ENCODE measurements at regions not wholly inside any gene's neighbourhood (a gene's known extent, or its start where the extent isn't known, plus 50 kb on each side); places are given as distances from the start of the nearest gene placed in this dataset.

DNA sequence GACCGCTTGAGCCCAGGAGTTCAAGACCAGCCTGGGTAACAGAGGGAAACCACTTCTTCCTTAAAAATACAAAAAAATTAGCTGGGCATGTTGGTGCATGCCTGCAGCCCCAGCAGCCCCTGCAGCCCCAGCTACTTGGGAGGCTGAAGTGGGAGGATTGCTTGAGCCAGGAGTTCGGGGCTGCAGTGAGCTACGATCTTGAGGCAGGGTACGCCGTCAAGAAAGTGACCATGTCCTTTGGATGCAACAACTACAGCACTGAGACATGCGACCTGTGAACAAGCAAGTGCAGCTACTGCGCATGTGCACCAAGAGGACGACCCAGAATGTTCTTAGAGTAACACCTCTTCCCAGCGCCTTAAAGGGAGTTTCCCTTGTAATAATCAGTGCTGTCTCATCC is 66.6 kb upstream of the ZNF479 start:
- DNase-seq: no peak
- POLR2A ChIA-PET: no interaction called here
- Histone ChIP-seq H3K36me3 (replicated peaks in 1 of 2; ENCODE audit: control insufficient read depth in 1 of 2, insufficient read depth in 2 of 2, low read length in 1 of 2) (no peaks in the 10 kb centered on the region), H3K9me2 (no peaks in the 10 kb centered on the region), H4K20me1 (ENCODE audit: insufficient read depth) (no peaks in the 10 kb centered on the region), H3K9me3 (no peaks in the 10 kb centered on the region), H3K79me2 (ENCODE audit: insufficient read depth) (no peaks in the 10 kb centered on the region), H3F3A (replicated peaks; ENCODE audit: insufficient read depth) (no peaks in the 10 kb centered on the region), H3K4me2 (no peak overlapping the region), H3K4me3 (ENCODE audit: low read depth in 2 of 2, low read length in 1 of 2) (no peak overlapping the region), H3K4me1 (ENCODE audit: control insufficient read depth in 1 of 2, insufficient read depth in 2 of 2, low read depth in 1 of 2, low read length in 1 of 2) (no peaks in the 10 kb centered on the region), H3K27me3 (ENCODE audit: insufficient read depth) (no peaks in the 10 kb centered on the region), H3K9ac (no peak overlapping the region), H2AFZ (ENCODE audit: low read depth) (no peak overlapping the region), H3K27ac (ENCODE audit: low read depth in 2 of 2, low read length in 1 of 2) (no peak overlapping the region)
- no peak for TF ChIP-seq CHD2 (IDR thresholded peaks at IDR 0.05; ENCODE audit: low read length, partially characterized antibody)
- no peak for TF ChIP-seq POLR2AphosphoS5 (IDR thresholded peaks at IDR 0.05; ENCODE audit: low read depth, low read length)
- TF ChIP-seq MEF2A (IDR thresholded peaks at IDR 0.05; ENCODE audit: borderline replicate concordance, low read depth): no peak
- TF ChIP-seq TEAD4 (IDR thresholded peaks at IDR 0.05; ENCODE audit: borderline replicate concordance, insufficient read depth): no peak
- no peak for TF ChIP-seq ELF1 (IDR thresholded peaks at IDR 0.05)
- TF ChIP-seq FOXJ3 (CRISPR knock-in tag; IDR thresholded peaks at IDR 0.05): no peak
- no peak for TF ChIP-seq NRF1 (IDR thresholded peaks at IDR 0.05; ENCODE audit: low read depth, low read length)
- whole genome bisulfite sequencing (ENCODE audit: low lambda C conversion rate): 37% methylated on average over 7 of the region's 9 CpGs
- CTCF ChIA-PET: no interaction called here

DNA sequence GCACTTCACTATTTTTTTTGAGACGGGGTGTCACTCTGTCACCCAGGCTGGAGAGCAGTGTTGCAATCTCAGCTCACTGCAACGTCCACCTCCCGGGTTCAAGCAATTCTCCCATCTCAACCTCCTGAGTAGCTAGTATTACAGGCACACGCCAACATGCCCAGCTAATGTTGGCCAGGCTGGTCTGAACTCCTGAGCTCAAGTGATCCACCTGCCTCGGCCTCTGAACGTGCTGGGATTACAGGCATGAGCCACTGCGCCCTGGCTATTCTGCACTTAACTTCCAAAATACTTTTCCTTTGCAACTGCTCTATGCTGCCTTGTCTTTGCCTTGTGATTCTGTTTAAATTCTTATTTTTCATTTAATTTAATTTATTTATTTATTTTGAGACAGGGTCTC is 67.0 kb upstream of the ZNF479 start:
- WGBS (ENCODE audit: low lambda C conversion rate): 22% methylated on average over 7 of the region's 7 CpGs
- DNase-seq: no peak
- H2AFZ ChIP-seq (ENCODE audit: low read depth): no peak overlapping the region

More for the DNA sequence above, 67.0 kb upstream of the ZNF479 start:
- no peaks in the 10 kb centered on the region for H3K4me1 ChIP-seq (ENCODE audit: control insufficient read depth in 1 of 2, insufficient read depth in 2 of 2, low read depth in 1 of 2, low read length in 1 of 2)
- no peaks in the 10 kb centered on the region for H3K27me3 ChIP-seq (ENCODE audit: insufficient read depth)
- H3K9me3 ChIP-seq: no peaks in the 10 kb centered on the region
- CTCF ChIA-PET: no interaction called here
- no peaks in the 10 kb centered on the region for H4K20me1 ChIP-seq (ENCODE audit: insufficient read depth)
- H3K27ac ChIP-seq (ENCODE audit: low read depth in 2 of 2, low read length in 1 of 2): no peak overlapping the region
- H3K4me2 ChIP-seq: no peak overlapping the region
- no peak overlapping the region for H3K4me3 ChIP-seq (ENCODE audit: low read depth in 2 of 2, low read length in 1 of 2)
- no peaks in the 10 kb centered on the region for H3K9me2 ChIP-seq
- H3F3A ChIP-seq (replicated peaks; ENCODE audit: insufficient read depth): no peaks in the 10 kb centered on the region
- no peaks in the 10 kb centered on the region for H3K36me3 ChIP-seq (replicated peaks in 1 of 2; ENCODE audit: control insufficient read depth in 1 of 2, insufficient read depth in 2 of 2, low read length in 1 of 2)
- H3K79me2 ChIP-seq (ENCODE audit: insufficient read depth): no peaks in the 10 kb centered on the region
- POLR2A ChIA-PET: no interaction called here
- no peak overlapping the region for H3K9ac ChIP-seq
- TF ChIP-seq, protein P1, sequence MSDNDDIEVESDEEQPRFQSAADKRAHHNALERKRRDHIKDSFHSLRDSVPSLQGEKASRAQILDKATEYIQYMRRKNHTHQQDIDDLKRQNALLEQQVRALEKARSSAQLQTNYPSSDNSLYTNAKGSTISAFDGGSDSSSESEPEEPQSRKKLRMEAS (IDR thresholded peaks at IDR 0.05; ENCODE audit: low read depth): no peak
- TF ChIP-seq, protein P2, sequence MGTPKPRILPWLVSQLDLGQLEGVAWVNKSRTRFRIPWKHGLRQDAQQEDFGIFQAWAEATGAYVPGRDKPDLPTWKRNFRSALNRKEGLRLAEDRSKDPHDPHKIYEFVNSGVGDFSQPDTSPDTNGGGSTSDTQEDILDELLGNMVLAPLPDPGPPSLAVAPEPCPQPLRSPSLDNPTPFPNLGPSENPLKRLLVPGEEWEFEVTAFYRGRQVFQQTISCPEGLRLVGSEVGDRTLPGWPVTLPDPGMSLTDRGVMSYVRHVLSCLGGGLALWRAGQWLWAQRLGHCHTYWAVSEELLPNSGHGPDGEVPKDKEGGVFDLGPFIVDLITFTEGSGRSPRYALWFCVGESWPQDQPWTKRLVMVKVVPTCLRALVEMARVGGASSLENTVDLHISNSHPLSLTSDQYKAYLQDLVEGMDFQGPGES (IDR thresholded peaks at IDR 0.05; ENCODE audit: low read depth, low read length): no peak
- TF ChIP-seq, protein P3, sequence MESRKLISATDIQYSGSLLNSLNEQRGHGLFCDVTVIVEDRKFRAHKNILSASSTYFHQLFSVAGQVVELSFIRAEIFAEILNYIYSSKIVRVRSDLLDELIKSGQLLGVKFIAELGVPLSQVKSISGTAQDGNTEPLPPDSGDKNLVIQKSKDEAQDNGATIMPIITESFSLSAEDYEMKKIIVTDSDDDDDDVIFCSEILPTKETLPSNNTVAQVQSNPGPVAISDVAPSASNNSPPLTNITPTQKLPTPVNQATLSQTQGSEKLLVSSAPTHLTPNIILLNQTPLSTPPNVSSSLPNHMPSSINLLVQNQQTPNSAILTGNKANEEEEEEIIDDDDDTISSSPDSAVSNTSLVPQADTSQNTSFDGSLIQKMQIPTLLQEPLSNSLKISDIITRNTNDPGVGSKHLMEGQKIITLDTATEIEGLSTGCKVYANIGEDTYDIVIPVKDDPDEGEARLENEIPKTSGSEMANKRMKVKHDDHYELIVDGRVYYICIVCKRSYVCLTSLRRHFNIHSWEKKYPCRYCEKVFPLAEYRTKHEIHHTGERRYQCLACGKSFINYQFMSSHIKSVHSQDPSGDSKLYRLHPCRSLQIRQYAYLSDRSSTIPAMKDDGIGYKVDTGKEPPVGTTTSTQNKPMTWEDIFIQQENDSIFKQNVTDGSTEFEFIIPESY (IDR thresholded peaks at IDR 0.05; ENCODE audit: borderline replicate concordance, low read depth): no peak
- TF ChIP-seq SIN3A (IDR thresholded peaks at IDR 0.05; ENCODE audit: borderline replicate concordance, low read depth, low read length) (no peak), RXRA (IDR thresholded peaks at IDR 0.05; ENCODE audit: borderline replicate concordance, low read depth) (no peak), RAD21 (IDR thresholded peaks at IDR 0.05; ENCODE audit: low read length) (no peak), FOSL2 (IDR thresholded peaks at IDR 0.05; ENCODE audit: borderline replicate concordance, low read depth) (no peak), MXI1 (IDR thresholded peaks at IDR 0.05; ENCODE audit: low read depth, low read length) (no peak)
- TF ChIP-seq, protein P4, sequence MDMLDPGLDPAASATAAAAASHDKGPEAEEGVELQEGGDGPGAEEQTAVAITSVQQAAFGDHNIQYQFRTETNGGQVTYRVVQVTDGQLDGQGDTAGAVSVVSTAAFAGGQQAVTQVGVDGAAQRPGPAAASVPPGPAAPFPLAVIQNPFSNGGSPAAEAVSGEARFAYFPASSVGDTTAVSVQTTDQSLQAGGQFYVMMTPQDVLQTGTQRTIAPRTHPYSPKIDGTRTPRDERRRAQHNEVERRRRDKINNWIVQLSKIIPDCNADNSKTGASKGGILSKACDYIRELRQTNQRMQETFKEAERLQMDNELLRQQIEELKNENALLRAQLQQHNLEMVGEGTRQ (IDR thresholded peaks at IDR 0.05; ENCODE audit: borderline replicate concordance, low read depth, low read length): no peak
- TF ChIP-seq, protein P5, sequence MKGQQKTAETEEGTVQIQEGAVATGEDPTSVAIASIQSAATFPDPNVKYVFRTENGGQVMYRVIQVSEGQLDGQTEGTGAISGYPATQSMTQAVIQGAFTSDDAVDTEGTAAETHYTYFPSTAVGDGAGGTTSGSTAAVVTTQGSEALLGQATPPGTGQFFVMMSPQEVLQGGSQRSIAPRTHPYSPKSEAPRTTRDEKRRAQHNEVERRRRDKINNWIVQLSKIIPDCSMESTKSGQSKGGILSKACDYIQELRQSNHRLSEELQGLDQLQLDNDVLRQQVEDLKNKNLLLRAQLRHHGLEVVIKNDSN (IDR thresholded peaks at IDR 0.05; ENCODE audit: borderline replicate concordance, low read depth): no peak
